B cell (primary cell): ENCODE measurements at regions not wholly inside any gene's neighbourhood (a gene's known extent, or its start where the extent isn't known, plus 50 kb on each side); places are given as distances from the start of the nearest gene placed in this dataset.

Experiments used
- ATAC-seq: fragments of 200-7000 bp; cut with Tn5 transposase; one replicate; pipeline ENCODE4 v1.10.0; 2021; ENCODE audit warnings: low read depth, mild to moderate bottlenecking, moderate number of reproducible peaks, moderate library complexity
- CTCF ChIA-PET: fragments of 350-600 bp; sonication (Branson Sonifier 250); formaldehyde crosslinking; loops from one replicate; lab custom pipeline; 2021; ENCODE audit warnings: antibody characterized with exemption, inconsistent platforms; lab: Charles Lee
- POLR2A ChIA-PET: fragments of 350-600 bp; sonication (Branson Sonifier 250); formaldehyde crosslinking; loops from one replicate; lab custom pipeline; 2021; ENCODE audit warnings: antibody characterized with exemption; lab: Charles Lee
- DNase-seq: peaks from one replicate; pipeline ENCODE4 v3.0.0; 2013
- H2AFZ ChIP-seq: 2 replicates; pipeline ENCODE4 v1.6.1; 2012; ENCODE audit warnings: mild to moderate bottlenecking, low read depth, low read length; ENCODE audit not compliant: insufficient read depth, poor library complexity, severe bottlenecking
- H3K27ac ChIP-seq, 2 donors: 1 replicate in 1 of 2; 2 replicates in 1 of 2; pipeline ENCODE4 v1.5.1; 2012 to 2013; ENCODE audit warnings: low read length in 2 of 2, mild to moderate bottlenecking in 2 of 2, moderate library complexity in 1 of 2
- H3K27me3 ChIP-seq, 4 experiments: fragments of 200-600 bp in 1 of 4; sonication (generic) in 1 of 4; replicated peaks in 1 of 4; 1 replicate in 2 of 4; 2 replicates in 2 of 4; pipeline versions ENCODE4 v1.6.1 to v1.7.0; 2013 to 2016; ENCODE audit warnings: low read length in 3 of 4, mild to moderate bottlenecking in 2 of 4, mixed read lengths in 1 of 4, moderate library complexity in 1 of 4; ENCODE audit not compliant: insufficient read depth in 4 of 4, control insufficient read depth in 3 of 4; ENCODE audit errors: control extremely low read depth in 1 of 4
- H3K36me3 ChIP-seq, 2 experiments: replicated peaks in 1 of 2; 1 replicate in 1 of 2; 2 replicates in 1 of 2; pipeline versions ENCODE4 v1.6.1 to v1.7.1; 2013; ENCODE audit warnings: low read length in 1 of 2; ENCODE audit not compliant: insufficient read depth in 2 of 2, control insufficient read depth in 1 of 2; ENCODE audit errors: control extremely low read depth in 1 of 2, extremely low read depth in 1 of 2
- H3K4me1 ChIP-seq, 2 donors: fragments of 200-600 bp in 1 of 2; sonication (generic) in 1 of 2; 1 replicate in 1 of 2; 2 replicates in 1 of 2; pipeline versions ENCODE4 v1.5.1 to v1.6.1; 2013 to 2017; ENCODE audit warnings: low read length in 2 of 2; ENCODE audit not compliant: control insufficient read depth in 2 of 2, insufficient read depth in 2 of 2
- H3K4me2 ChIP-seq: replicated peaks from 2 replicates; pipeline ENCODE3; 2012; ENCODE audit warnings: mild to moderate bottlenecking, low read depth, low read length; ENCODE audit not compliant: poor library complexity, severe bottlenecking
- H3K4me3 ChIP-seq, 5 experiments: fragments of 200-600 bp in 1 of 5; sonication (generic) in 1 of 5; 1 replicate in 3 of 5; 2 replicates in 2 of 5; pipeline versions ENCODE4 v1.5.1 to v1.7.0; 2011 to 2016; ENCODE audit warnings: low read length in 4 of 5, mild to moderate bottlenecking in 4 of 5, low read depth in 2 of 5, control low read depth in 1 of 5, moderate library complexity in 1 of 5; ENCODE audit not compliant: insufficient read depth in 1 of 5; ENCODE audit errors: control extremely low read depth in 1 of 5, extremely low read depth in 1 of 5
- H3K79me2 ChIP-seq: fragments of 200-600 bp; sonication (generic); one replicate; pipeline ENCODE4 v1.6.0; 2016; ENCODE audit warnings: low read length; ENCODE audit not compliant: control insufficient read depth, insufficient read depth
- H3K9ac ChIP-seq: fragments of 200-600 bp; sonication (generic); 2 replicates; pipeline ENCODE4 v1.6.1; 2017; ENCODE audit warnings: mild to moderate bottlenecking, low read length, moderate library complexity
- H3K9me3 ChIP-seq, 3 donors: one replicate each; pipeline versions ENCODE4 v1.6.1 to v1.7.1; 2013; ENCODE audit warnings: low read length in 2 of 3; ENCODE audit not compliant: control insufficient read depth in 2 of 3, insufficient read depth in 1 of 3; ENCODE audit errors: control extremely low read depth in 1 of 3
- H4K20me1 ChIP-seq: 2 replicates; pipeline ENCODE4 v1.6.0; 2012; ENCODE audit warnings: mild to moderate bottlenecking, low read length; ENCODE audit not compliant: insufficient read depth, control insufficient read depth, poor library complexity, severe bottlenecking
- H3K27ac Mint-ChIP-seq: one replicate; pipeline ENCODE4 v1.8.0; 2021; ENCODE audit warnings: mixed read lengths
- H3K27me3 Mint-ChIP-seq: one replicate; pipeline ENCODE4 v1.8.0; 2021; ENCODE audit warnings: mixed read lengths
- H3K4me1 Mint-ChIP-seq: one replicate; pipeline ENCODE4 v1.8.0; 2021; ENCODE audit warnings: mixed read lengths
- H3K4me3 Mint-ChIP-seq: one replicate; pipeline ENCODE4 v1.8.0; 2021; ENCODE audit warnings: mixed read lengths
- H3K9me3 Mint-ChIP-seq: one replicate; pipeline ENCODE4 v1.8.0; 2022; ENCODE audit warnings: mixed read lengths; ENCODE audit not compliant: insufficient read depth
- EZH2 ChIP-seq: IDR thresholded peaks from 2 replicates; pipeline ENCODE4 v1.6.1; 2012; ENCODE audit warnings: borderline replicate concordance, low read depth, mild to moderate bottlenecking, moderate library complexity, low read length; ENCODE audit not compliant: insufficient read depth, poor library complexity, severe bottlenecking
- WGBS: methylation state at CpG from one replicate; pipeline ENCODE4 v1.1.5; 2013; ENCODE audit warnings: missing lambda C conversion rate; ENCODE audit not compliant: insufficient coverage; 5-methylcytosine and 5-hydroxymethylcytosine counted together
- intact Hi-C: fragments of 100-400 bp; cut with micrococcal nuclease; formaldehyde crosslinking; loops from one replicate; pipeline ENCODE4 v1.10.0; 2022
- TF ChIP-seq, protein P1 (sequence below): fragments of 200-600 bp; IDR thresholded peaks from one replicate; pipeline ENCODE4 v1.8.0; 2022; ENCODE audit warnings: antibody characterized with exemption, mild to moderate bottlenecking

DNA sequence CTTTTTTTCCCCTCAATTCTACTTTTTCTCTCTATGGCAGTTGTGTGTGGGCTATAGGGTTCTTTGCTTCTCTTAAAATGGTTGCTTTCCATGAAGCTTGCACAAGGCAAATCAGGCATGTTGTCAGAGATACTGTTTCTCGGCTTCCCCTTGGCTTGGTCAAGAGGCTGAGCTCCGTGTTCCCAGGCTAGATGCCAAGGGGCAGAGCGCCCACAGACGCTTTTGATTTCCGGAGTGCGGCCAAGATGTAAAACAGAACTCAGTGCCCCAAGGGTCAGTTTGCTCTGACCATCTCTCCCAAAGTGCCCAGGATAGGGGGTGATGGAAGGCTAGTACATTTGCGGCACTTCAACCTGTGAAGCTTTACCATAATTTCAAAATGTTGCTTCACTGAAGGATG is 64.2 kb upstream of the DIPK2B start:
- Histone ChIP-seq H3K4me3 (no peak overlapping the region), H2AFZ (no peak overlapping the region), H3K79me2 (no peaks in the 10 kb centered on the region), H3K4me2 (no peak overlapping the region), H3K9ac (no peak overlapping the region), H3K9me3 (no peaks in the 10 kb centered on the region), H3K4me1 (no peaks in the 10 kb centered on the region), H3K27ac (no peak overlapping the region), H3K36me3 (no peaks in the 10 kb centered on the region), H3K27me3 (no peaks in the 10 kb centered on the region), H4K20me1 (no peaks in the 10 kb centered on the region)
- Mint-ChIP-seq H3K9me3 (no peaks in the 10 kb centered on the region), H3K27ac (no peak overlapping the region), H3K27me3 (no peaks in the 10 kb centered on the region), H3K4me3 (no peak overlapping the region), H3K4me1 (no peaks in the 10 kb centered on the region)
- intact Hi-C loops: no loop called here
- ChIA-PET CTCF (no interaction called here), POLR2A (no interaction called here)
- WGBS: 100% methylated on average over 1 of the region's 7 CpGs
- no peak for ATAC-seq
- no peak for DNase-seq
- TF ChIP-seq, protein P1, sequence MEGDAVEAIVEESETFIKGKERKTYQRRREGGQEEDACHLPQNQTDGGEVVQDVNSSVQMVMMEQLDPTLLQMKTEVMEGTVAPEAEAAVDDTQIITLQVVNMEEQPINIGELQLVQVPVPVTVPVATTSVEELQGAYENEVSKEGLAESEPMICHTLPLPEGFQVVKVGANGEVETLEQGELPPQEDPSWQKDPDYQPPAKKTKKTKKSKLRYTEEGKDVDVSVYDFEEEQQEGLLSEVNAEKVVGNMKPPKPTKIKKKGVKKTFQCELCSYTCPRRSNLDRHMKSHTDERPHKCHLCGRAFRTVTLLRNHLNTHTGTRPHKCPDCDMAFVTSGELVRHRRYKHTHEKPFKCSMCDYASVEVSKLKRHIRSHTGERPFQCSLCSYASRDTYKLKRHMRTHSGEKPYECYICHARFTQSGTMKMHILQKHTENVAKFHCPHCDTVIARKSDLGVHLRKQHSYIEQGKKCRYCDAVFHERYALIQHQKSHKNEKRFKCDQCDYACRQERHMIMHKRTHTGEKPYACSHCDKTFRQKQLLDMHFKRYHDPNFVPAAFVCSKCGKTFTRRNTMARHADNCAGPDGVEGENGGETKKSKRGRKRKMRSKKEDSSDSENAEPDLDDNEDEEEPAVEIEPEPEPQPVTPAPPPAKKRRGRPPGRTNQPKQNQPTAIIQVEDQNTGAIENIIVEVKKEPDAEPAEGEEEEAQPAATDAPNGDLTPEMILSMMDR: no peak
- no peak for TF ChIP-seq EZH2

DNA sequence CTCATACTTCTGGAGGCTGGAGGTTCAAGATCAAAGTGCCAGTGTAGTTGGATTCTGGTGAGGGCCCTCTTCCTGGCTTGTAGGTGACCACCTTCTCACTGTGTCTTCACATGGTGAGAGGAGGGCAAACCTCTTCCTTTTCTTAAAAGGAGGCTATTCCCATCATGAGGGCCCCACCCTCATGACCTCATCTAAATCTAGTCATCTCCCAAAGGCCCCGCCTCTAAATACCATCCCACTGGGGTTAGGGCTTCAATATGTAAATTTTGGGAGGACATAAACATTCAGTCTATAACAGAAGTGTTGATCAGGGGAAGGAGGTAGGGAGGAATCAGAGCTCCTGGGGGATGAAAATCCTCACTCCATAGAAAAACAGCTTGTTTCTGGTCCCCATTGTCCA is 60.8 kb upstream of the DIPK2B start:
- H3K36me3 ChIP-seq: no peaks in the 10 kb centered on the region
- peaks cover 9% of the 10 kb centered on the region in 2 donors for H3K4me1 ChIP-seq
- POLR2A ChIA-PET: no interaction called here
- CTCF ChIA-PET: no interaction called here
- H3K4me3 Mint-ChIP-seq: no peak overlapping the region
- no CpG with 5 or more reads among the region's 1 CpG for WGBS
- intact Hi-C loops: no loop called here
- no peaks in the 10 kb centered on the region for H3K27me3 Mint-ChIP-seq
- no peak overlapping the region for H3K27ac ChIP-seq
- H3K9ac ChIP-seq: no peak overlapping the region
- no peak for ATAC-seq
- no peaks in the 10 kb centered on the region for H3K27me3 ChIP-seq
- no peaks in the 10 kb centered on the region for H3K9me3 Mint-ChIP-seq
- TF ChIP-seq EZH2: no peak
- TF ChIP-seq, protein P1: no peak
- H3K9me3 ChIP-seq: no peaks in the 10 kb centered on the region
- H3K79me2 ChIP-seq: no peaks in the 10 kb centered on the region
- H4K20me1 ChIP-seq: no peaks in the 10 kb centered on the region
- no peak overlapping the region for H3K27ac Mint-ChIP-seq
- no peak overlapping the region for H3K4me2 ChIP-seq
- peaks cover 5% of the 10 kb centered on the region for H3K4me1 Mint-ChIP-seq
- no peak overlapping the region for H3K4me3 ChIP-seq
- H2AFZ ChIP-seq: no peak overlapping the region
- DNase-seq: no peak
